ENCODE measurements at regions not wholly inside any gene's neighbourhood (a gene's known extent, or its start where the extent isn't known, plus 50 kb on each side); places are given as distances from the start of the nearest gene placed in this dataset.

DNA sequence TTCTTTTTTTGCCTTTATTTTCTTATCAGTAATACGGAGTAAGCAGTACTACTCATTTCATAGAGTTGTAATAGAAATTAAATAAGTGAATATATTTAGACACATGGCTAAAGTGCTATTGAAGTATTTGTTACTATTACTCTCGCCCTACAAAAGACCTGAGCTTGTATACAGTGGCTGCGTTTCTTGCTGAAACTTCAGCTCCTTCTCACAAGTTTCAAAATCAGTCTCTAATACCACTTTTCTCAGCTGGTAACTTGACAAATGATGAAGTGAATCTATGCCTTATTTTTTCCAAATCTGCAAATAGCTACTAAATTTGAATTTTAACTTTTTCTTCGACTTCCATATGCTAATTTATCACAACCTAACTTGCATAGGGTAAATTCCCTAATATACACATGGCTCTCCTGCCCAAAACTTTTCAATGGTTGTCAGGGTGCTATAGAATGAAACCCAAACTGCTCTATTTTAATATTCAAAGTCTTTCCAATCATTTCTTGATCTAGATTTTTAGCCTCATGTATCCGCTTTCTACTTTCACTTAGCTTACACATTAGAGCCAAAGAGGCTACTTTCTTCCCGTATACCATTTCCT lies 347.8 kb upstream of the GULP1 start:
- TF ChIP-seq EZH2 (IDR thresholded peaks at IDR 0.05) = no peak
- no peak for TF ChIP-seq POLR2AphosphoS5 (IDR thresholded peaks at IDR 0.05; ENCODE audit: borderline replicate concordance, low read depth, low read length)
